ENCODE measurements at regions not wholly inside any gene's neighbourhood (a gene's known extent, or its start where the extent isn't known, plus 50 kb on each side); places are given as distances from the start of the nearest gene placed in this dataset.
"Not testable (repeated sequence)": the region's sequence is repeated elsewhere in the genome, so short reads cannot be mapped to it uniquely, and the experiment has no call there.

DNA sequence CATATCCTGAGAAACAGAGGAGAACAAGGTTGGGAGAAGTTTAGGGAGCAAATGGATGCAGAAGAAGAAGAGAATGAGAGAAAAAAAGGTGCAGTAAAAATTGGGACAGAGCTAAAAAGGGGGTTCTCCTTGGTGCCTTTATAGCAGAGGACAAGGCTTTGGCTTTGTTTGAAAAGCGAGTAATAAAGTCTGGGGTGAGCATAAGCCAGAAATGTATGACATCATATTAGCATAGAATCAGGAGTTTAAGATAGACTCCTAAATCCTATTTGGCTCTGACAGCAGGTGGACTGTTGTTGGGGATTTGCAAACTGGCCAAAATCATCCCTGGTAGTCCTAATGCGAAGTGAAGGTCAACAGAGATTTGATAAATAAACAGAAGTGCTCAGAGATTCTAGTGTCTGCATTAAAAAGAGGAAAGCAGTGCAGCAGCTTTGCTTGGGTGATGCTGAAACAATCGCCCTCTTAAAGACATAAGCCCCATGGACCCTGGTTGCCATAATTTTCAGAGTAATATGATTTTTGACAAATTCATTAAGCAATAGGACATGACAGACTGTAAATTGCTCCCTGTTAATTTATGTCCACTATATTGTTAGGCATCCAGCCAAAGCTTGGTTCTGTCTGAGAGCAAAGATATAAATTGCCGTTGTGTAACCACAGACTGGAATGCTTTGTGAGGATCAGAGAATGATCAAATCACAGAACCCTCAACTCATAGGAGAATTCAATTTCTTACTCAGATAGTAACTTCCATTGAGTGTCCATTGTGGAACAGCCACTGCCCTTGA is 385.0 kb upstream of the NFIA start:
- H3K9me3 ChIP-seq (ENCODE audit: low read depth, low read length) = no peaks in the 10 kb centered on the region
- TF ChIP-seq POLR2AphosphoS5 (IDR thresholded peaks at IDR 0.05; ENCODE audit: borderline replicate concordance, low read depth, low read length) (no peak), FOXP2 (optimal IDR thresholded peaks at IDR 0.05; ENCODE audit: control extremely low read depth, extremely low read length, insufficient read depth) (no peak), EZH2 (IDR thresholded peaks at IDR 0.05) (no peak)
- H3K27ac ChIP-seq = no peak overlapping the region
- DNase-seq (ENCODE audit: low read depth, low spot score) = no peak
- no peak overlapping the region for H3K9ac ChIP-seq (ENCODE audit: insufficient read length)
- H3K36me3 ChIP-seq (ENCODE audit: insufficient read depth, low read length) = no peaks in the 10 kb centered on the region
- no peak overlapping the region for H3K4me3 ChIP-seq

DNA sequence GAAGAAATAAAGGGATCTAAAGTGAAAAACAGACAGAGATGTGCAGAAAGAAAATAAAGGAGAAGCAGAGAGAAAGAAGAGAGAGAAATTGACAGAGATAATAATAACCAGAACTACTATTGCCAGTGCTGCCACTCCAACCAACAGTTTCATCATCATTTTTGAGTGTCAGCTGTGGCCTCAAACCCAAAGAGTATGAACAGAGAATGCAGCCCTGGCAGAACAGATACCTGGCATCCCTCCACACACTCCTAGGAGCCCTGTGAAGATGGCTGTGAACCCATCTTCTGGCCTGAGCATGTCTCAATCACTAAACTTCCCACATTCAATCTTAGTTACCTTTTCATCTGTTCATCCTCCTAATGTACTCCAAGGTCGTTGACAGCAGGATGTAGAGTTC is 385.8 kb upstream of the NFIA start:
- TF ChIP-seq POLR2AphosphoS5 (IDR thresholded peaks at IDR 0.05; ENCODE audit: borderline replicate concordance, low read depth, low read length) (no peak), FOXP2 (optimal IDR thresholded peaks at IDR 0.05; ENCODE audit: control extremely low read depth, extremely low read length, insufficient read depth) (no peak), EZH2 (IDR thresholded peaks at IDR 0.05) (no peak)
- Histone ChIP-seq H3K27ac (no peak overlapping the region), H3K9ac (ENCODE audit: insufficient read length) (no peak overlapping the region), H3K4me3 (no peak overlapping the region), H3K36me3 (ENCODE audit: insufficient read depth, low read length) (no peaks in the 10 kb centered on the region), H3K9me3 (ENCODE audit: low read depth, low read length) (no peaks in the 10 kb centered on the region)
- DNase-seq (ENCODE audit: low read depth, low spot score) = no peak

DNA sequence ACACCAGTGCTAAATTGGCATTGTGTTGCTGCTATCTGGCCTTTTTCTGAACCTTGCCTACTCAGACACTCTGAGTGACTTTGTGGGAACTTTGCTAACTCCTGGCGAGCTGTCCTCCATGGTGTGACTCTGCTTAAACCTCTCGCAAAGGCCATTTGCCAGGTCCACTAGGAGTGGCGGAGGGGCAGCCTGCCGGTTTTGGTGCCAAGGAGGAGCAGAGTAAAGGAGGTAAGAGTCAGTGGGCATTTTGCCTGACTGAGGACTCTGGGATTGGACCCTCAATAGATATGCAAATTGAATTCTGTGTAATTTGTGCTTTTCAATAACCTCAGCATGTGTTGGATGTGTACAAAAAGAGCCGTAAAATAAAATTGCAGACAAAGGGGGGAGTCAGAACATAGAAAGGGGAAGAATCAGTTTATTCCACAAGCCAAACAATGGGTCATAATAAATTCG is 386.6 kb upstream of the NFIA start:
- no peak overlapping the region for H3K9ac ChIP-seq (ENCODE audit: insufficient read length)
- no peaks in the 10 kb centered on the region for H3K9me3 ChIP-seq (ENCODE audit: low read depth, low read length)
- H3K27ac ChIP-seq = no peak overlapping the region
- TF ChIP-seq EZH2 (IDR thresholded peaks at IDR 0.05) (no peak), POLR2AphosphoS5 (IDR thresholded peaks at IDR 0.05; ENCODE audit: borderline replicate concordance, low read depth, low read length) (no peak), FOXP2 (optimal IDR thresholded peaks at IDR 0.05; ENCODE audit: control extremely low read depth, extremely low read length, insufficient read depth) (no peak)
- H3K36me3 ChIP-seq (ENCODE audit: insufficient read depth, low read length) = no peaks in the 10 kb centered on the region
- no peak for DNase-seq (ENCODE audit: low read depth, low spot score)
- H3K4me3 ChIP-seq = no peak overlapping the region

DNA sequence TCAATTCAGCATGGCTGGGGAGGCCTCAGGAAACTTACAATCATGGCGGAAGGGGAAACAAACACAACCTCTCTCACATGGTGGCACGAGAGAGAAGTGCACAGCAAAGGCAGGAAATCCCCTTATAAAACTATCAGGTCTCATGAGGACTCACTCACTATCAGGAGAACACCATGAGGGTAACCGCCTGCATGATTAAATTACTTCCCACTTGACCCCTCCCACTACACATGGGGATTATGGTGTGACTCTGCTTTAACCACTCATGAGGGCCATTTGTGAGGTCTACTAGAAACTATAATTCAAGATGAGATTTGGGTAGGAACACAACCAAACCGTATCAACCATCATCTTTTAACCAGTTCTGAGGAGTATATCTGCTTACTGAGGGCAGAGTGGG is 387.4 kb upstream of the NFIA start:
- Histone ChIP-seq H3K27ac (no peak overlapping the region), H3K9ac (ENCODE audit: insufficient read length) (no peak overlapping the region), H3K36me3 (ENCODE audit: insufficient read depth, low read length) (no peaks in the 10 kb centered on the region), H3K4me3 (no peak overlapping the region), H3K9me3 (ENCODE audit: low read depth, low read length) (no peaks in the 10 kb centered on the region)
- no peak for TF ChIP-seq POLR2AphosphoS5 (IDR thresholded peaks at IDR 0.05; ENCODE audit: borderline replicate concordance, low read depth, low read length)
- TF ChIP-seq EZH2 (IDR thresholded peaks at IDR 0.05) = no peak
- no peak for TF ChIP-seq FOXP2 (optimal IDR thresholded peaks at IDR 0.05; ENCODE audit: control extremely low read depth, extremely low read length, insufficient read depth)
- DNase-seq (ENCODE audit: low read depth, low spot score) = no peak

DNA sequence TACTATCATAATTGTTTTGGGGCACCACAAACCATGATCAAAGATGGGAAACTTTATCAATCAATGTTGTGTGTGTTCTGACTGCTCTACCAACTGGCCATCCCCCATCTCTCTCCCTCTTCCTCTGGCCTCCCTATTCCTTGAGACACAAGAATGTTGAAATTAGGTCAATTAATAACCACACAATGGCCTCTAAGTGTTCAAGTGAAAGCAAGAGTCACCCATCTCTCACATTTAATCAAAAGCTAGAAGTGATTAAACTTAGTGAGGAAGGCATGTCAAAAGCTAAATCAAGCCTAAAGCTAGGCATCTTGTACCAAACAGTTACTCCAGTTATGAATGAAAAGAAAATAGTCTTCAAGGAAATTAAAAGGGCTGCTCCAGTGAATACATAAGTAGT is 390.3 kb upstream of the NFIA start:
- H3K36me3 ChIP-seq (ENCODE audit: insufficient read depth, low read length) = no peaks in the 10 kb centered on the region
- H3K4me3 ChIP-seq = no peak overlapping the region
- no peak for DNase-seq (ENCODE audit: low read depth, low spot score)
- TF ChIP-seq EZH2 (IDR thresholded peaks at IDR 0.05) (no peak), POLR2AphosphoS5 (IDR thresholded peaks at IDR 0.05; ENCODE audit: borderline replicate concordance, low read depth, low read length) (no peak), FOXP2 (optimal IDR thresholded peaks at IDR 0.05; ENCODE audit: control extremely low read depth, extremely low read length, insufficient read depth) (no peak)
- no peaks in the 10 kb centered on the region for H3K9me3 ChIP-seq (ENCODE audit: low read depth, low read length)
- no peak overlapping the region for H3K9ac ChIP-seq (ENCODE audit: insufficient read length)
- no peak overlapping the region for H3K27ac ChIP-seq

DNA sequence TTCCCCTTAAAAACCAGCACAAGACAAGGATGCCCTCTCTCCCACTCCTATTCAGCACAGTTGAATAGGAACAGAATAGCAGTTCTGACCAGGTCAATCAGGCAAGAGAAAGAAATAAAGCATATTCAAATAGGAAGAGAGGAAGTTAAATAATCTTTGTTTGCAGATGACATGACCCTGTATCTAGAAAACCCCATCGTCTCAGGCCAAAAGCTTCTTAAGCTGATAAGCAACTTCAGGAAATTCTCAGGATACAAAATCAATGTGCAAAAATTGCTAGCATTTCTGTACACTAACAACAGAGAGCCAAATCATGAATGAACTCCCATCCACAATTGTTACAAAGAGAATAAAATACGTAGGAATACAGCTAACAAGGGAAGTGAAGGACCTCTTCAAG is 394.1 kb upstream of the NFIA start:
- H3K27ac ChIP-seq; H3K9me3 ChIP-seq (ENCODE audit: low read depth, low read length); H3K4me3 ChIP-seq; H3K9ac ChIP-seq (ENCODE audit: insufficient read length); H3K36me3 ChIP-seq (ENCODE audit: insufficient read depth, low read length); DNase-seq (ENCODE audit: low read depth, low spot score): not testable (repeated sequence)

DNA sequence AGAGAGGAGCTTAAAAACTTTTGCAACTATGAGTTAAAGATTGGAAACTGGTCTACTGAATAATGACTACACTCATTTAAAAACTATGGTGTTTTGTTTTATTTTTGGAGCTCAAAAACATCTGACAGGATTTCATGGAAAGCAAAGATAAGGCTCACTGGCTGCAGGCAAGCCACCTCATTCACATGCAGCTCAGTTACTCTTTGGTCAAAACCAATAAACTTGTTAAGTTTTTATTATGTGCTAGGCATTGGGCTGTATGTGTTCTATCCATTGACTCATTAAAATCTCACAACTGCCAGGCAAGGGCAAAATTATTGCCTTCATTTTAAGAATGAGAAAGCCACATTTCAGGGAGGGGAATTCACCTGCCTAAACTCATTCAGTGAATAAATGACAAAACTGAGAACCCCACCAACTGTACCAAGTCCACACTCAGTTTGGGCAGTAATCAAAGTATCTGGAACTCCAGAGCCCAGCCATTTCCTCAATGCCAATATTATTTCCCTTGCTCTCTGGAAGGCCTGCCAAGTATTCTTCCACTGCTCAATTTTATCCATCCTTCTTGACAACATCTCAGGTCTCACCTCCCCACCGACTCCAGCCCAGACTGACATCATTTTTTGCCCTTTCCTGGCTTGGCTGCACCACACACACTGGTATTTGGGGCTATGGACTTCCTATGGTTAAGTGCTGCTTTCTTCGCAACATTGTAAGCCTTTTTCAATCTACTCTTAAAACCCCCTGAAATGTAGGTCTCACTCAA is 401.1 kb upstream of the NFIA start:
- TF ChIP-seq EZH2 (IDR thresholded peaks at IDR 0.05) = no peak
- Histone ChIP-seq H3K9ac (ENCODE audit: insufficient read length) (no peak overlapping the region), H3K4me3 (no peak overlapping the region), H3K27ac (no peak overlapping the region), H3K36me3 (ENCODE audit: insufficient read depth, low read length) (no peaks in the 10 kb centered on the region), H3K9me3 (ENCODE audit: low read depth, low read length) (no peaks in the 10 kb centered on the region)
- DNase-seq (ENCODE audit: low read depth, low spot score) = no peak

DNA sequence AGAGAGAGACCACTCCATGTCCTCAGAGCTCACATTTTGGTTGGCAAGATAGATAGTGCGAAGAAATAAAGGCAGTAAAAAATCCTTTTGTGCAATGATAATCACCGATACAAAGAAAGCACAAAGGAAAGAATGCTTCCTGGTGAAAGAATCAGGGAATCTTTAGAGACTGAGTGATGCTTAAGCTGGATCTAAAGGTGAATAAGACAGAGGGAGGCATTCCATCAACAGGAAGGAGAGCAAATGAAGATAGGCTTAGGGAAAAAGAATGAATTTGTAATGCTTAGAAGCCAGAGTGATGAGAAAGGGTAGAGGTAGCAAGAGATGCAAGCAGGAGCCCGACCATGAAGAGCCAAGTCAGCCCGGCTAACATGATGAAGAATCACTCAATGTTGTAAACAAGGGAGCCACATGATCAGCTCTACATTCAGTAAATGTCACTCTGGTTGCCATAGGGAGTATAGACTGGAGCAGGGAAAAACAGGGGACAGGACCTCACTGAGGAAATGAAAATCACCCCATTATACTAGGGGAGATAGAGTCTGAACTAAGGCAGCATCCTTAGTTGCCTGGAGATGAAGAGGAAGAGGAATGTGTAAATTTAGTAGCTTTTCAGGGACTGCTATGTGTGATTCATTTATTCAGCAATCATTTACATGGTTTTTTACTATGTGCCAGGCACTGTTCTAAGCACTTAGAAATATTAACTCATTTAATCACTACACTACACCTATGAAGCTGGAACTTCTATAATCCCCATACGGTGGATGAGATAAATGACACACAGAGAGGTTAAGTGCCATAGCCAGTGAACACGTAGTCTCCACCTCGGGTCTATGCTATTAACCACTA is 402.6 kb upstream of the NFIA start:
- no peak for DNase-seq (ENCODE audit: low read depth, low spot score)
- Histone ChIP-seq H3K9me3 (ENCODE audit: low read depth, low read length) (no peaks in the 10 kb centered on the region), H3K4me3 (no peak overlapping the region), H3K36me3 (ENCODE audit: insufficient read depth, low read length) (no peaks in the 10 kb centered on the region), H3K27ac (no peak overlapping the region), H3K9ac (ENCODE audit: insufficient read length) (no peak overlapping the region)
- TF ChIP-seq POLR2AphosphoS5 (IDR thresholded peaks at IDR 0.05; ENCODE audit: borderline replicate concordance, low read depth, low read length) (no peak), EZH2 (IDR thresholded peaks at IDR 0.05) (no peak), FOXP2 (optimal IDR thresholded peaks at IDR 0.05; ENCODE audit: control extremely low read depth, extremely low read length, insufficient read depth) (no peak)

All from SK-N-MC (cell line).